Left lung (tissue), 4 donors: ENCODE measurements at regions not wholly inside any gene's neighbourhood (a gene's known extent, or its start where the extent isn't known, plus 50 kb on each side); places are given as distances from the start of the nearest gene placed in this dataset.

Experiments
- ATAC-seq: fragments of 200-7000 bp; cut with Tn5 transposase; one replicate; pipeline ENCODE4 v1.9.1; 2020; ENCODE audit warnings: moderate library complexity
- DNase-seq, 4 donors: peaks; one replicate each; pipeline ENCODE4 v3.0.0-alpha.2; 2013 to 2020
- H3K27ac ChIP-seq, 2 donors: fragments of 200-600 bp; sonication (generic) in 1 of 2; one replicate each; pipeline versions ENCODE4 v1.5.0 to v1.8.0; 2020 to 2021
- H3K27me3 ChIP-seq, 2 donors: fragments of 200-600 bp; sonication (generic) in 1 of 2; one replicate each; pipeline versions ENCODE4 v1.5.0 to v1.8.0; 2020 to 2021
- H3K36me3 ChIP-seq, 2 donors: fragments of 200-600 bp; sonication (generic) in 1 of 2; one replicate each; pipeline versions ENCODE4 v1.5.0 to v1.8.0; 2020 to 2021
- H3K4me1 ChIP-seq, 2 donors: fragments of 200-600 bp; one replicate each; pipeline ENCODE4 v1.8.0; 2021
- H3K4me3 ChIP-seq, 2 donors: fragments of 200-600 bp; sonication (generic) in 1 of 2; one replicate each; pipeline versions ENCODE4 v1.5.0 to v1.8.0; 2020 to 2021; ENCODE audit warnings: mild to moderate bottlenecking in 1 of 2
- H3K9me3 ChIP-seq, 2 donors: fragments of 200-600 bp; sonication (generic) in 1 of 2; one replicate each; pipeline versions ENCODE4 v1.5.0 to v1.8.0; 2020 to 2021
- CTCF ChIP-seq, 2 donors: fragments of 200-600 bp; sonication (generic) in 1 of 2; IDR thresholded peaks; one replicate each; pipeline versions ENCODE4 v1.5.0 to v1.8.0; 2021; ENCODE audit warnings: antibody characterized with exemption in 2 of 2
- intact Hi-C, 2 donors: fragments of 100-400 bp; cut with DNase I; formaldehyde crosslinking; loops; one replicate each; pipeline versions ENCODE4 v1.11.2 to v1.14.2; 2022
- donor health status: DM: no; HTN: yes; CAD: no.
- donor health status: DM: no; HTN: no; CAD: no.

GRCh38 chr14:36451310-36452065 lies 68.5 kb downstream of the NKX2-1 start:
- Histone ChIP-seq H3K9me3 (no peaks in the 10 kb centered on the region), H3K27me3 (no peaks in the 10 kb centered on the region), H3K27ac (peak overlapping the region; percentile 38 to 83), H3K4me3 (no peak overlapping the region), H3K4me1 (peaks cover 0 to 3% of the 10 kb centered on the region in 2 donors), H3K36me3 (no peaks in the 10 kb centered on the region)
- ATAC-seq (peak; percentile 89), DNase-seq (peak in 3 of 4 donors; percentile 7 to 49 (median 44))
- intact Hi-C loops: no loop called here
- no peak for TF ChIP-seq CTCF (IDR thresholded peaks at IDR 0.05)

GRCh38 chr14:36450550-36450949 lies 69.5 kb downstream of the NKX2-1 start:
- no peaks in the 10 kb centered on the region for H3K36me3 ChIP-seq
- intact Hi-C loops: no loop called here
- ATAC-seq (no peak), DNase-seq (no peak)
- H3K4me3 ChIP-seq: no peak overlapping the region
- H3K27me3 ChIP-seq: no peaks in the 10 kb centered on the region
- TF ChIP-seq CTCF (IDR thresholded peaks at IDR 0.05): no peak
- peak overlapping the region; percentile 38 to 83 for H3K27ac ChIP-seq
- H3K4me1 ChIP-seq: peaks cover 0 to 3% of the 10 kb centered on the region in 2 donors
- H3K9me3 ChIP-seq: no peaks in the 10 kb centered on the region

- Histone ChIP-seq H3K27me3 (no peaks in the 10 kb centered on the region), H3K4me1 (peaks cover 0 to 3% of the 10 kb centered on the region in 2 donors), H3K27ac (no peak overlapping the region), H3K9me3 (no peaks in the 10 kb centered on the region), H3K4me3 (no peak overlapping the region), H3K36me3 (no peaks in the 10 kb centered on the region)
- intact Hi-C loops: no loop called here
- no peak for DNase-seq
- no peak for ATAC-seq
- TF ChIP-seq CTCF (IDR thresholded peaks at IDR 0.05): no peak
Measured at GRCh38 chr14:36449903-36450302, 70.1 kb downstream of the NKX2-1 start.

- ATAC-seq (no peak), DNase-seq (no peak)
- intact Hi-C loops: no loop called here
- Histone ChIP-seq H3K27ac (no peak overlapping the region), H3K9me3 (no peaks in the 10 kb centered on the region), H3K4me3 (no peak overlapping the region), H3K4me1 (no peaks in the 10 kb centered on the region), H3K27me3 (peaks cover 0 to 11% of the 10 kb centered on the region in 2 donors), H3K36me3 (no peaks in the 10 kb centered on the region)
- TF ChIP-seq CTCF (IDR thresholded peaks at IDR 0.05): no peak
Measured at GRCh38 chr14:36443374-36443773, 76.7 kb downstream of the NKX2-1 start.

- Histone ChIP-seq H3K27ac (no peak overlapping the region), H3K4me1 (no peaks in the 10 kb centered on the region), H3K27me3 (peaks cover 0 to 11% of the 10 kb centered on the region in 2 donors), H3K36me3 (no peaks in the 10 kb centered on the region), H3K9me3 (no peaks in the 10 kb centered on the region), H3K4me3 (no peak overlapping the region)
- no peak for TF ChIP-seq CTCF (IDR thresholded peaks at IDR 0.05)
- intact Hi-C loops: no loop called here
- ATAC-seq: no peak
- DNase-seq: no peak
Measured at GRCh38 chr14:36442824-36443241, 77.2 kb downstream of the NKX2-1 start.
